ENCODE measurements at regions not wholly inside any gene's neighbourhood (a gene's known extent, or its start where the extent isn't known, plus 50 kb on each side); places are given as distances from the start of the nearest gene placed in this dataset.

DNA sequence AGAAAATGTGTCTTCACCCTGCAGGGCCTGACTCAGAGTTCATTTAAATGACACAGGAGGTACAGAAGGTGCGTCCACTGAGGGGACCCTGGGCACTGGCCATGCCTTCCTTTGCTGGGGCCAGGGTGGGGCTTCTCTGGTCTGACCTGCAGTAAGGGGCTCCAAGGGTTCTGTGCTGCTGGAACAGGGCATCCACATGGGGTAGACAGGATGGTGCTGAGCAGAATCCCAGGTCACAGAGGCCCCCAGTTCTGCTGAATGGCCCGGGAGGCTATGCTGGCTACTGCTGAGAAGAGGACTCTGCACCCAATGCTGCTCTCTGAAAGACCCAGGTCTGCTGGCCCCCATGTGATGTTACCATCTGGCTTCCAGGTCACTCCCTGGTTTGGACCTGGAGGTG is 150.4 kb upstream of the GGTLC1 start:
- TF ChIP-seq POLR2A (IDR thresholded peaks at IDR 0.05) = no peak
- TF ChIP-seq, protein P1, sequence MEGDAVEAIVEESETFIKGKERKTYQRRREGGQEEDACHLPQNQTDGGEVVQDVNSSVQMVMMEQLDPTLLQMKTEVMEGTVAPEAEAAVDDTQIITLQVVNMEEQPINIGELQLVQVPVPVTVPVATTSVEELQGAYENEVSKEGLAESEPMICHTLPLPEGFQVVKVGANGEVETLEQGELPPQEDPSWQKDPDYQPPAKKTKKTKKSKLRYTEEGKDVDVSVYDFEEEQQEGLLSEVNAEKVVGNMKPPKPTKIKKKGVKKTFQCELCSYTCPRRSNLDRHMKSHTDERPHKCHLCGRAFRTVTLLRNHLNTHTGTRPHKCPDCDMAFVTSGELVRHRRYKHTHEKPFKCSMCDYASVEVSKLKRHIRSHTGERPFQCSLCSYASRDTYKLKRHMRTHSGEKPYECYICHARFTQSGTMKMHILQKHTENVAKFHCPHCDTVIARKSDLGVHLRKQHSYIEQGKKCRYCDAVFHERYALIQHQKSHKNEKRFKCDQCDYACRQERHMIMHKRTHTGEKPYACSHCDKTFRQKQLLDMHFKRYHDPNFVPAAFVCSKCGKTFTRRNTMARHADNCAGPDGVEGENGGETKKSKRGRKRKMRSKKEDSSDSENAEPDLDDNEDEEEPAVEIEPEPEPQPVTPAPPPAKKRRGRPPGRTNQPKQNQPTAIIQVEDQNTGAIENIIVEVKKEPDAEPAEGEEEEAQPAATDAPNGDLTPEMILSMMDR (IDR thresholded peaks at IDR 0.05) = no peak

Measured in Peyer's patch (tissue), 4 donors.